Lung (tissue), 11 donors: ENCODE measurements at regions not wholly inside any gene's neighbourhood (a gene's known extent, or its start where the extent isn't known, plus 50 kb on each side); places are given as distances from the start of the nearest gene placed in this dataset.

Experiments
- ATAC-seq: fragments of 200-7000 bp; cut with Tn5 transposase; one replicate; pipeline ENCODE4 v1.9.1; 2020; ENCODE audit warnings: moderate number of reproducible peaks; ENCODE audit not compliant: insufficient read depth, low FRiP score
- DNase-seq, 3 donors: peaks; one replicate each; pipeline ENCODE4 v3.0.0-alpha.2; 2013 to 2017
- H3K27ac ChIP-seq, 2 donors: one replicate each; pipeline ENCODE4 v1.5.1; 2013; ENCODE audit warnings: mild to moderate bottlenecking in 2 of 2, moderate library complexity in 2 of 2, control low read depth in 1 of 2, inconsistent platforms in 1 of 2, low read depth in 1 of 2, low read length in 1 of 2
- H3K27me3 ChIP-seq, 3 donors: one replicate each; pipeline ENCODE4 v1.5.1; 2013; ENCODE audit warnings: low read length in 2 of 3; ENCODE audit not compliant: control insufficient read depth in 3 of 3, insufficient read depth in 3 of 3
- H3K36me3 ChIP-seq, 4 donors: one replicate each; pipeline ENCODE4 v1.5.1; 2013; ENCODE audit warnings: low read length in 4 of 4, mild to moderate bottlenecking in 1 of 4, moderate library complexity in 1 of 4; ENCODE audit not compliant: control insufficient read depth in 4 of 4, insufficient read depth in 4 of 4
- H3K4me1 ChIP-seq, 5 donors: one replicate each; pipeline ENCODE4 v1.5.1; 2013; ENCODE audit warnings: low read length in 5 of 5, mild to moderate bottlenecking in 2 of 5, moderate library complexity in 1 of 5; ENCODE audit not compliant: control insufficient read depth in 5 of 5, insufficient read depth in 5 of 5
- H3K4me3 ChIP-seq: one replicate; pipeline ENCODE4 v1.5.1; 2013; ENCODE audit warnings: mild to moderate bottlenecking, control low read depth, moderate library complexity
- H3K9ac ChIP-seq, 2 donors: one replicate each; pipeline ENCODE4 v1.5.1; 2013; ENCODE audit warnings: low read length in 2 of 2, control low read depth in 1 of 2; ENCODE audit not compliant: insufficient read depth in 1 of 2
- H3K9me3 ChIP-seq, 4 donors: one replicate each; pipeline ENCODE4 v1.5.1; 2013; ENCODE audit warnings: low read length in 3 of 4, mild to moderate bottlenecking in 1 of 4, moderate library complexity in 1 of 4; ENCODE audit not compliant: control insufficient read depth in 4 of 4, insufficient read depth in 3 of 4
- WGBS, 2 donors: extraction: QIAGEN DNeasy Blood & Tissue Kit; methylation state at CpG; one replicate each; pipeline ENCODE4 v1.1.7; 2013; 5-methylcytosine and 5-hydroxymethylcytosine counted together
- TF ChIP-seq, protein P1 (sequence below): IDR thresholded peaks from 2 replicates; pipeline ENCODE4 v1.5.1; 2012; ENCODE audit warnings: mild to moderate bottlenecking; ENCODE audit errors: control extremely low read depth, extremely low read depth
- donor health status: control.
- donor health status: control.
- donor health status: Bipolar disorder and iron deficiency.
- donor health status: healthy.
- donor health status: DM: yes; HTN: yes; CAD: no.

DNA sequence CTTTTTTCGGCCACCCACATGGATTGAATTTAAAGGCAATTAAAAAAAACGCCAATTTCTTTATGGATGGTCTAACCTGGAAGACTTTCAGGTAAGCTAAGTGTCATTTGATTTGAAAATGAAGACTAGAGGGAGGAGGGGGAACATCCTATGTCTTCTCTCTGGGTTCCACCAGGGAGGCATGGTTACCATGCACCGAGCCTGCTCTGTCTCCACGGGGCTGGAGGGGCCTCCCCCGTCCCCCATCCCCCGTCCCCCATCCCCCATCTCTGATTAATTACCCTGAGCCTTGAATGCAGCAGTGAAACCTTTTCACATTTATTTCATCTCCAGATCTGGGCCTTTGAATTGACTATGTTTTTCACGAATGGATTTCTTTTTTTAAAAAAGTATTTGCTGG, 135.1 kb downstream of the TLR5 start:
- no peak overlapping the region for H3K9ac ChIP-seq
- WGBS, 2 donors: 80 to 93% methylated on average over 7 of the region's 7 CpGs
- ATAC-seq: no peak
- DNase-seq: no peak
- H3K36me3 ChIP-seq: peaks cover 14 to 22% (median 18%) of the 10 kb centered on the region in 4 donors
- peaks cover 3 to 35% (median 7%) of the 10 kb centered on the region in 5 donors for H3K4me1 ChIP-seq
- no peaks in the 10 kb centered on the region for H3K27me3 ChIP-seq
- TF ChIP-seq, protein P1, sequence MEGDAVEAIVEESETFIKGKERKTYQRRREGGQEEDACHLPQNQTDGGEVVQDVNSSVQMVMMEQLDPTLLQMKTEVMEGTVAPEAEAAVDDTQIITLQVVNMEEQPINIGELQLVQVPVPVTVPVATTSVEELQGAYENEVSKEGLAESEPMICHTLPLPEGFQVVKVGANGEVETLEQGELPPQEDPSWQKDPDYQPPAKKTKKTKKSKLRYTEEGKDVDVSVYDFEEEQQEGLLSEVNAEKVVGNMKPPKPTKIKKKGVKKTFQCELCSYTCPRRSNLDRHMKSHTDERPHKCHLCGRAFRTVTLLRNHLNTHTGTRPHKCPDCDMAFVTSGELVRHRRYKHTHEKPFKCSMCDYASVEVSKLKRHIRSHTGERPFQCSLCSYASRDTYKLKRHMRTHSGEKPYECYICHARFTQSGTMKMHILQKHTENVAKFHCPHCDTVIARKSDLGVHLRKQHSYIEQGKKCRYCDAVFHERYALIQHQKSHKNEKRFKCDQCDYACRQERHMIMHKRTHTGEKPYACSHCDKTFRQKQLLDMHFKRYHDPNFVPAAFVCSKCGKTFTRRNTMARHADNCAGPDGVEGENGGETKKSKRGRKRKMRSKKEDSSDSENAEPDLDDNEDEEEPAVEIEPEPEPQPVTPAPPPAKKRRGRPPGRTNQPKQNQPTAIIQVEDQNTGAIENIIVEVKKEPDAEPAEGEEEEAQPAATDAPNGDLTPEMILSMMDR: no peak
- no peak overlapping the region for H3K4me3 ChIP-seq
- peaks cover 0 to 1% (median 0%) of the 10 kb centered on the region in 4 donors for H3K9me3 ChIP-seq
- no peak overlapping the region for H3K27ac ChIP-seq

DNA sequence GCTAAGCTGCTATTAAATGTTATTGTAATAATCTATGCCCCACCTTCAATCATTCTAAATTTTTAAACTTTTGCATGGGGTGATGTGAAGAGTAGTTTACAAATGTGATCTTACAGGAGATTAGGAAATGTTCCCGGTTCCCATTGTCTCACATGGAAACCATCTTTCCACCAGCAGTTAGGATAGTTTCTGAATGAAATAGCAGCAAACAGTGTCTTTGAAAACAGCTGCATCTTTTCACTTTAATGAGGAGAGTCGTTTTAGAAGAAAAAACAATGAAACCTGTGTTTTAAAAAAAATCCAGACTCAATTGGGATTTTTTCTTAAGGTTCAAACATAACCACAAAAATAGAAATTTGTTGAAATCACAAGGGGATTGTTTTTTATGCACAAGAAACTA, 134.2 kb downstream of the TLR5 start:
- ATAC-seq: no peak
- no peaks in the 10 kb centered on the region for H3K27me3 ChIP-seq

DNA sequence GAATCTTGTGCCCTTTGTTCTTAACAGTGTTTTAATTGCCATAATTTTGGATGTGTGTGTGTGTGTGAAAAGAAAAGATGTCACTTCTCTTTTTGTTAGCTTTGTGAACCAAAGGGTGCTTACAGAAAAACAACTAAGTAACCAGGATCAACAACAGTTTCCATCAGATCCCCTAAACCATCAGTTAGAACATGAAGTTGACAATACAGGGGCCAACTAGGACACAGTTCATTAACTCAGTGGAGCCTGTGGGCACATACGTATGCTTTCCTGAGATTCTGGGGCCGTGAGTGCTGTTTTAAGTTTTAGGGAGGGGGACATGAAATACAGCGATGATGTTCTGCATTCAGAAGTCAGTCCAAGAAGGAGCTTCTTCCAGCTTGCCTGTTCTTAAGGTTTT, 133.6 kb downstream of the TLR5 start:
- DNase-seq (no peak), ATAC-seq (no peak)
- Histone ChIP-seq H3K27me3 (no peaks in the 10 kb centered on the region), H3K27ac (no peak overlapping the region), H3K9ac (no peak overlapping the region), H3K4me1 (peaks cover 2 to 38% (median 7%) of the 10 kb centered on the region in 5 donors), H3K9me3 (no peaks in the 10 kb centered on the region), H3K36me3 (peaks cover 0 to 13% (median 9%) of the 10 kb centered on the region in 4 donors), H3K4me3 (no peak overlapping the region)
- 57 to 59% methylated on average over 3 of the region's 3 CpGs for WGBS, 2 donors
- TF ChIP-seq, protein P1: no peak

More for the DNA sequence above, 134.2 kb downstream of the TLR5 start:
- Histone ChIP-seq H3K4me3 (no peak overlapping the region), H3K36me3 (peaks cover 5 to 18% (median 13%) of the 10 kb centered on the region in 4 donors), H3K9me3 (peaks cover 0 to 1% (median 0%) of the 10 kb centered on the region in 4 donors), H3K9ac (no peak overlapping the region), H3K27ac (no peak overlapping the region), H3K4me1 (peaks cover 3 to 38% (median 7%) of the 10 kb centered on the region in 5 donors)
- TF ChIP-seq, protein P1: no peak
- peak in 2 of 3 donors; percentile 45 to 55 for DNase-seq
- 38 to 65% methylated on average over 2 of the region's 2 CpGs for WGBS, 2 donors
